ENCODE measurements at regions not wholly inside any gene's neighbourhood (a gene's known extent, or its start where the extent isn't known, plus 50 kb on each side); places are given as distances from the start of the nearest gene placed in this dataset.

DNA sequence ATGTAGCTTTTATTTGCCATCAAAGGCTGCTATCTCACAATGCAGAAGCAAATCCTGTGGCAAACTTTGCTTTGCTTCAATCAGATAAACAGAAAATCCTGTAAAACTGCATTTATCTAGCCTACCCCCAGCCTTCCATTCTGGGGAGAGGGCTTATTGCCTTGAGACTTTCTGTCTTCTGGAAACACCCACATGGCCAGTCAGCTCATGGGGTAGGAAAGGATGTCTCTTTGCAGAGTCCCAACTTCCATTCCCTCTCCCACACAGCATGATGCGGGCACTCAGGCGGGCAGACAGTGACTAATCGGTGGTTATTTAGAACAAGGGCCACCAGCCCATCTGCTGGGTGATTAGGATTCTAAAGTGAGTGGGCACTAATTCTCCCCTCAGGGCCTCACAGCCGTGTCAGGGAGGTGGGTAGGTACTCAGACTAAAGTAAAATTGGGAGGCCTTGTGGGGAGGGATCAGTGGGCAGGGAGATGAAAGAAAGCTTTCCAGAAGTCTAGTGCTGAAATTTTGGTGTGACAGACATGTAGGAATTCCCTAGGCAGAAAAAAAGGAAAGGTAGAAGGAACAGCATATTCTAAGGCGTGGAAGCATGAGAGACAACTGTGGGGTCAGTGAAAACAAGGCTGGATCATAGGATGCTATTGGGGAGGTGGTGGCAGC is 720.5 kb downstream of the VRK1 start:
- DNase-seq (ENCODE audit: low spot score), result no peak

DNA sequence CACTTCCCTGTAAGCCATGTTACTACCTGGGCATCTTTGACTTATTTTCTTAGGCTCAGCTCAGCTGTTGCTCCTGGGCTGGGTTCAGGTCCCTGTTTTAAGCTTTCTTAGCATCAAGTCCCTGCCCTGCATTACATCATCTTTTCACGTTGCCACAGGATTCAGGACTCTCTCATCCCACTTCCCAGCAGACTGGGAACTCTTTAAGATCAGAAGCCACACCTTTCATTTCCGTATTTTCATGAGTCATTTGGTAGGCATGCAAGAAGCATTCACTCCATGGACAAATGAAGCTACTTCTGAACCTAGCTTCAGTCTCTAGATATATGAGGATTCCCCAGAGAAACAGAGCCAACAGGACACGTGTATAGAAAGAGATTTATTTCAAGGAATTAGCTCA is 726.8 kb downstream of the VRK1 start:
- DNase-seq (ENCODE audit: low spot score), result no peak

DNA sequence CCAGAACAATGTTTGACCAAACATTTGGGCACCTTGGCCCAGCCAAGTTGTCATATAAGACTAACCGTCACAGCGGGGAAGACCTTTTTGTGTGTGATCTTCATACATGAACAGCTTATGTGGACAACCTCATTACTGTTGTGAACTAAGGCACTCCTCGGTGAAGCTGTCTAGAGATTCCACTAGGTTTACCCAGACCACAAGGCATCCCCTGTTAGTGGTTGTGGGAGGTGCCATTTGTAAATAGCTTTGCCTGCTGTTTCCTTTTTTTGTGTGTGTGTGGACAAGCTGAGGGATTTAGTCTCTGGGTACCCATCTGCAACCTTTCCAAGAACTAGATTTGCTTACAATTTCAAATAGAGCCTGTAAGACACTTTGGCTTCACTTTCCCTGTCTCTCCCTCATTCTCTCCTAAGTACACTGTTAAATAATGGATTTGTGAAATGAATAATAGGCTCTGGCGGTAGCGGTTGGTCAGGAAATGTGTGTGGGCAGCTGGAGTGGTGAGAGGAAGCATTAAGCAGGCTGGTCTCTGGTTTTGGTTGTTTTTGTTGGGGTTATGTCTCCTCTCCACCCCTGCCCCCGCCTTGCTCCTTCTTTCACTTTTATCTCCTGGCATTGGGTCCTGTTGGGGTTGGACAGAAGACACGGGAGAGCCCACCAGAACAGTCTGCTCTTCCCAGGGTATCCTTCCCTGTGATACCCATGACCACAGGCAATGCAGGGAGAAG is 727.6 kb downstream of the VRK1 start:
- DNase-seq (ENCODE audit: low spot score), result no peak

DNA sequence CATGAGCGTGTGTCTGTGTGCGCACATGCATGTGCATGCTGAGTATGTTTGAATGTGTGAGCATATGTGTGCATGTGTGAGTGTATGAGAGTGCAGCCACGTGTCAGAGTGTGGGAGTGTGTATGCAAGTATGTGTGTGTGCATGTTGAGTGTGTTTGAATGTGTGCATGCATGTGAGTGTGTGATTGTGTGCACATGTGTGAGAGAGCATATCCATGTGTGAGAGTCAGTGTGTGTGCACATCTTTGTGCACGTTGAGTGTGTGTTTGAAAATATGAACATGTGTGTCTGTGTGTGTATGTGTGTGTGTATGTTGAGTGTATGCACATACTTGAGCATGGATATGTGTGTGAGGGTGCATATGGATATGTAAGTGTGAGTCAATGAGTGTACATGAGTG is 730.8 kb downstream of the VRK1 start:
- DNase-seq (ENCODE audit: low spot score), result no peak

DNA sequence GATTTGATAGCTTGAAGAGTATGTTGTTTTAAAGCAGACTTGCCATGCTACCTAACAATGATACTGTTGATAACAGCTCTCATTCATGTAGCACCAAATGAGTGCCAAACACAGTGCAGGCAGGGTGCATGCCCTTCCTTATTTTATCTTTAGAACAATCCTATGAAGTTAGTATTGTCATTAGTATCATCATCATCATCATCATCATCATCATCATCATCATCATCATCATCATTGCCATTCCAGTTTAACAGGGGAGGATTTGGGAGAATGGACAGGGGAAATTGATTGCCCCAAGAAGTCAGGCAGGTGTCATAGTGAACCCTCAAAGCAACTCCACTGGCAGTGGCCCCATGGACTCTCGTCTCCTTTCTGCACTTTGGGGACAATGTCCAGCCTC is 734.9 kb downstream of the VRK1 start:
- DNase-seq (ENCODE audit: low spot score), result no peak

DNA sequence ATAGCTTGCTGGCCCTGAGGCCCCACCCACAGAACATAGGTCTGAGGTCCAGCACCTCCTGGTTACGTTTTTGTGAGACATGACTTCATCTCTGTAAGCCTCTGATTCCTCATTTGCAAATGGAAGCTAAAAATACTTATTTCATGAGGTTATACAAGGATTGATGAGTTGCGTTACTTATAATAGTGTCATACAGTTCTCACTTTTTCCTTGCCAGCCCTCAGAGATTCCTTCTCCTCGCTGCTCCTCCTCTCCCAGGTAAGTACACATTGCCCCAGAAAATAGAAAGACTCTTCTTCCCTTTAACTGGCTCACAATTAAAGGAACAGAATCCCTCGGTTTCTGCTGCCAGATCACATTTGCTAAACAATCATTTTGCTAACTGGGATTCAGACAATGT is 739.2 kb downstream of the VRK1 start:
- no peak for DNase-seq (ENCODE audit: low spot score)

DNA sequence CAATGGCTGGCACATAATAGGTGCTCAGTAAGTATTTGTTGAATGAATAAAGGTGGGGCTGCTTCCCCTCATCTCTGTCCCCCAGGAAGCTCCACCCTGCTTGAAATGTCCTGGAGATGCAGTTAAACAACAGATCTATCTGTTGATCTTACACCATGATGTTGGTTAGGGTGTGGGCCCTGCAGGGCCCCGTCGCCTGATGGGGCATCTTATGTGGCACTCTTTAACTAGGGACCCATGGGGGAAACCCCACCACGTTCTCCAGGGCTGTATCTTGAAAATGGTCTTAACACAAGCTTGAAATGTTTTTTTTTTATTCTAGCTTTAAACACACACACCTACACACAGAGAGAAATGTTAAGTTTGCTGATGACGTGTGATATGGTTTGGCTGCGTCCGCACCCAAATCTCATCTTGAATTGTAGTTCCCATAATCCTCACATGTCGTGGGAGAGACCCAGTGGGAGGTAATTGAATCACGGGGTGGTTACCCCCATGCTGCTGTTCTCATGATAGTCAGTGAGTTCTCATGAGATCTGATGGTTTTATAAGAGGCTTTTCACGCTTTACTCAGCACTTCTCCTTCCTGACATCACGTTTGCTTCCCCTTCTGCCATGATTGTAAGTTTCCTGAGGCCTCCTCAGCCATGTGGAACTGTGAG is 741.7 kb downstream of the VRK1 start:
- DNase-seq (ENCODE audit: low spot score), result no peak

DNA sequence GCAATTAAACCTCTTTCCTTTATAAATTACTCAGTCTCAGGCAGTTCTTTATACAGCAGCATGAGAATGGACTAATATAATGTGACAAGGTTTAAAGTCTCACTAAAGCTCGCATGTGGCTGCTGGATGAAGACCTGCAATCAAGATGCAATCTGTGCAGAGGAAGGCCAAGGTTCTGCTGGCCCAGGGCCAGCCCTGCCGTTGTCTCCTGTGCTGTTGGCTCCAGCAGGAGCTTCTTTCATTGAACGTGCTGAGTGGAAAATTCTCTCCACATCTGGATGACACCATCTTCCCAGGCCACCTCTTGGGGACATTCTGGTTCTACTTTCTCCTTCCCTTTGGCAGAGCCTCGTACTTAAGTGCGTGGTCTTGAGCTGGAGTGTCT is 742.2 kb downstream of the VRK1 start:
- no peak for DNase-seq (ENCODE audit: low spot score)

DNA sequence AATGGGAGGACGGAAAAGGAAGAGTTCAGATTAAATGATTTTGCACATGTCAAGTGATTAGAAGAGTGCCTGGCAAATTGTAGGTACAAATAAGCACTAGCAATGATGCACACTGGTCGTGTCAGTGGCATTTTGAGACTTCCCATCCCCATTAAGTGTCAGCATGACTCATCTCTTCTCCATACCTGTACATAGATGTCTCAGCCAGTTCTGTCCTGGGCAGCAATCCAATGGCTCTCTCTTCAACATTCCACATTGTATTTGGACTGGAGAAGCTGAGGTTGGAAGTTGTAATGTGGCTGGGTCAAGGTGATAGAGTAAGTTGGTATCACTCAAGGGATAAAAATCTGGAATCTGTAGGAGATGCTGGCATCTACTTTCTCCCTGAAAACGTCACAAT is 742.7 kb downstream of the VRK1 start:
- DNase-seq (ENCODE audit: low spot score), result no peak

DNA sequence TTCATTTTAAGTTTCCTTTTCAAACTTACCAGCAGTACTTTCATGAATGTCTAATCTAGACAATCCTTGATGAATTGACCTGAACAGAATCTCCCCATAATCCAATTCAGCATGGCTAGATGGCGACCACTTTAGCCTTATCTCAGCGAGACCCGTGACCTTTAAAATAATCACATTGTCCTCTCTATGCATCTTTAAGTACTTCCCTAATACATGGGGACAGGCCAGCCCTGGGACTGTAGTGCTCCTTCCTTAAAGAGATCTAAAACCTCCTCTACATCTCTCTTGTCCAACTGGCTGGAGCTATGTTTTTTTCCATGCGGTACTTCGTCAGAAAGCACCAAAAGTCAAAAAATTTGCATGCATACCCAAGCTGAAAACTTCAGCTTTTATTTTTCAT is 746.0 kb downstream of the VRK1 start:
- no peak for DNase-seq (ENCODE audit: low spot score)

DNA sequence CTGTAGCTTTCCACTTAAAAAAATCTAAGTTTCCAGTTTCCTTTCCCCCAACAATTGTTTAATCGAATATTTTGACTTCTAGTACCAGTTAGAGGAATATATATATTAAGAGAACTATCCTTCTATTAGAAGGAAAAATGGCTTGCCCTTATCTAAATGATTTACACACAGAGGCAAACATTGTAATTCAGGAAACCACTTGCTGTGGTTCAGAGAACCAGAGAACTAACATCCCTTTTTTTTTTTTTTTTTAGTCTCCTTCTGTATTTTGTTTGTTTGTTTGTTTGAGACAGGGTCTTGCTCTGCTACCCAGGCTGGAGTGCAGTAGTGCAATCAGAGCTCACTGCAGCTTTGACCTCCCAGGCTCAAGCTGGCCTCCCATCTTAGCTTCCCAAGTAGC is 746.6 kb downstream of the VRK1 start:
- no peak for DNase-seq (ENCODE audit: low spot score)

DNA sequence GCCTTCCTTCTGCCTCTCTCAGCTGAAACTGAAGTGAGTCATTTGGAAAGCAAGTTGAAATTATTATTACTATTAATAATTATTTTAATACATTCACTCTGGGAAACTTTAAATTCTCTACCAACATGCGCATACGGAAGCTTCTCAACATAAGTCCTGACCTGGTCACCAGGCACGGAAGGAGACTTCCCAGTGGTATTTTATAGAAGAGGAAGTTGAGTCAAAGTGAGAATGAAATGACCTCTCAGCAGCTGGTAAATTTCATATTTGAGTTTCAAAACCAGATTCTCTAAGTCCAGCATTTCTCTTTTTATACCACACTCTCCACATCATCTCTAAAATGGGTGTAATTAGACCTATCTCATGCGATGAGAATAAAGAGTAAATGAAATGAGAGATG is 747.4 kb downstream of the VRK1 start:
- DNase-seq (ENCODE audit: low spot score), result no peak

DNA sequence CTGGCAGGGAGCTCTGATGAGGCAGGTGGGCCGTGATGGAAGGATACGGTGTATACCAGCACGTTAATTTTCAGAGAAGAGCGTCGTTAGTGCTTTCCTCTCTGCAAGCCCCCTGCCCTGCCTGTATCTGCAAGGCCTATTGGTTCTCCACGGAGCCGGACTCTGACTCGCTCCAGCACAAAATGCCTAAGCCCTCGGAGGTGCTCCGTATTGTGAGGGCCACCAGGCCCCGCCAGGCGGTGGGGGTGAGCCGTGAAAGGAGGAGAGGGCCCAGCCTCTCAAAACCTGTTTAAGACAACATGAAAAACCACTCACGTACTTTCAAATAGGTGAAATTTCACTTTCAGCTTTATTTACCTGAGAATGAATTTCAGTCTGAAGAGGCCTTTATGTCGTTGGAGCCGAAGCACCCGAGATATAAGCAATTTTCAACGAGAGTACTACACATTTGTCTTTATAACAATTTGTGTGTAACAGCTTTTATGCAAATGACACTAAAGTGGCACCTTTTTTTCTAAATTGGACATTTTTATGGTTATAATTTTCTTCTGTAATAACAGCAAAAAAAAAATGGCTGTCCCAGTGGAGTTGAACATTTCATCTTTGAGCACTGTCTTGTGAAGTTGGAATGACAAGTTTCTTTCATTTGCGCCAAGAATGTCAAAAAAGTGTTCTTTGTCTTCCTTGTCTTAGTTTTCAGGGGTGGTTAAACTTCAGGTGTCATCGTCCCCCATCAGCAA is 749.5 kb downstream of the VRK1 start:
- no peak for DNase-seq (ENCODE audit: low spot score)

DNA sequence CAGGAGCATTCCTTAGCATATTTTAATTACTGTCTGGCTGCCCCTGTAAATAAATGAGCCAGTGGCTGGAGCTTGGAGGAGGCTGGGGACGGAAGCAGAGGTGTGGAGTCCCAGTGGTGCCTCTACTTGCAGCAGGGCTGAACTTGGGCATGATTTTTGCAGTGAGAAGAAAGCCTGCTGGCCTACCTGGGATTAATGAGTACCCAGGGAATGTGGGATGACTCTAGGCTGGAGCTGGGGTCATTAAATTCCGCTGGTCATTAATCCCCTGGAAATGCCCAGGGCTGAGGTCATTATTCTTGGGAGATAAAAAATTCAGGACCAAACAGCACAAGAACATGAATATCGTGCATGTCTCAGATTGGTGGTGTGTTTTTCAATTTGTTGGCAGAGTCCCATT is 753.3 kb downstream of the VRK1 start:
- no peak for DNase-seq (ENCODE audit: low spot score)

DNA sequence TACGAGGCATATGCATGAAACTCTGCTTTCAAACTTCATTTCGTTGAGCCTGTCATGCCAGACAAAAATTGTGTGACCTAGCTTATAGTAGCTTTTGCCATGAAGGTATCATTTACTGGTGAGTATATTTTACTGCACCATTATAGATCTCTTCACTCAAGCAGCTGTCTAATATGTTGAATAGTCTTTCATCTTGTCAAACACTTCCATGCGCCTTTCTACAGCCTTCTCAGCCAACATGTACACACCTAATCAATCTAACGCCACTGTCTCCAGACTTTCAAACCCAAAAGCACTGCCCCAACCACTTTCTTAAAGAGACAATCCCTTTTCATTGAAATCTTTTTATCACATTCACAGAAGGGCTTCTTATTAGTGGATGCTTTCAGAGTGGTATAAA is 757.4 kb downstream of the VRK1 start:
- DNase-seq (ENCODE audit: low spot score), result no peak

DNA sequence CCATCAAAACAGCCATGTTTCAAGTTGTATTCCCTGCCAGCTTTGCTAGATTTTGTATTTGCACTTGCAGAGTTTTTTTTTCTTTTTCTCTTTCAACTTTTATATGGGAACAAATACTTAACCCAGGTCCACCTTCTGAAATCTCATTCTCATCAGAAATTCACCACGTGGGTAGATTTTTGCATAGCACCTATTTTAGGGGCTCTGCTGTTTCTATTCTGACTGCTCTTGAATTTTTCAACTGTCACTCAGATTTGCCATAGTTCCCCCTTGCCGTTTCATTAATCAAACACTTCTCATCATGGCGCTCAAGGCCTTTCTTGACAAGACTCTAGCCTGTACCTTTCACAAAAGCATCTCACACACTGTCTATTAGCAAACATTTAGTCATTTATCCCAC is 767.2 kb downstream of the VRK1 start:
- no peak for DNase-seq (ENCODE audit: low spot score)

DNA sequence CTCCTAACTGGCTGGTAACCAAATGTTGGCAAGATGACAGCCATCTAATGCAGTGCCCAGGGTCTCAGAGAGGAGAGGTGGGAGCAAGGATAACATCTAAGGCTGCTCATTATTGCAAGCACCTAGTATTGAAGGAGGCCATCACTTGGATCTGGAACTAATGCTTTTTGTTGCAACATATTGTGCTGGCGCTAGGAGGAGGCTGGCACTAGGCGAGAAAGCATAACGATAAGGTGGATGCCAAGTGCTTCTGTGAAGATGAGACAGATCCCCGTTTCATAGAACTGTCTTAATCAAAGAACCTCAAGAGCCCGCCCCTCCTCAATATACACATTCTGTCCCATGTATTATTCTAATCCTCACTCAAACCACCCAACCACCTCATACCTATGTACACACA is 774.0 kb downstream of the VRK1 start:
- no peak for DNase-seq (ENCODE audit: low spot score)

DNA sequence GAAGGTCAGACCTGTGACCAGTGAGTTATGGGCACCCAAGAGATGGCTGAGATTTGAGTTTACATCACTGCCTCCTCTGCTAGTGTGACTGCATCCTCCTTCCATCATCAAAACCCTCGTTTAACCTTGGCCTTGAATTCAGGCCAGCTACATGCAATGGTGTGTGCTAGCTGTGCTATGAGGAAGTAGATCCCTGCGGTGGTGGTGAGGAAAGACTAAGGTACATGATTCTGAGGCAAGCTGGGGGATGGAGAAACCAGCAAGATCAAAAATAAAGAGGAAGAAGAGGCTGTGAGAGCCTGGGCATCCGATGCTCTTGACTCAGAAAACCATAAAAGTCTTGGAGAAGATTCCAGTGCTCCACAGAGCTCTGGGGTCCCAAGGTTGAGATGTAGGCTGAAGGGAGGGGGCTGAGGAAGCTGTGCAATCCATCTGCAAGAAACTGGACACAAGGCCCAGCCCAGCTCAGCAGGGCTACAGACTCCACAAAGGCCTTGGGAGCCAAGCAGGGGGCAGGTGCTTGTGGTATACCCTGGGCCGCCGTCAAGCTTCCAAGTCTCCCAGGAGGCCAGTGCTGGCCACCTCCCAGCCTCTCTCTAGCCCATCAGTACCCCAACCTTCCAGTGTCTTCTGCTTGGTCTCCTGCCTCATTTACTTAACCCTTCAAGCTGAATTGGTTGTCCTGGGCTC is 774.8 kb downstream of the VRK1 start:
- DNase-seq (ENCODE audit: low spot score), result no peak

DNA sequence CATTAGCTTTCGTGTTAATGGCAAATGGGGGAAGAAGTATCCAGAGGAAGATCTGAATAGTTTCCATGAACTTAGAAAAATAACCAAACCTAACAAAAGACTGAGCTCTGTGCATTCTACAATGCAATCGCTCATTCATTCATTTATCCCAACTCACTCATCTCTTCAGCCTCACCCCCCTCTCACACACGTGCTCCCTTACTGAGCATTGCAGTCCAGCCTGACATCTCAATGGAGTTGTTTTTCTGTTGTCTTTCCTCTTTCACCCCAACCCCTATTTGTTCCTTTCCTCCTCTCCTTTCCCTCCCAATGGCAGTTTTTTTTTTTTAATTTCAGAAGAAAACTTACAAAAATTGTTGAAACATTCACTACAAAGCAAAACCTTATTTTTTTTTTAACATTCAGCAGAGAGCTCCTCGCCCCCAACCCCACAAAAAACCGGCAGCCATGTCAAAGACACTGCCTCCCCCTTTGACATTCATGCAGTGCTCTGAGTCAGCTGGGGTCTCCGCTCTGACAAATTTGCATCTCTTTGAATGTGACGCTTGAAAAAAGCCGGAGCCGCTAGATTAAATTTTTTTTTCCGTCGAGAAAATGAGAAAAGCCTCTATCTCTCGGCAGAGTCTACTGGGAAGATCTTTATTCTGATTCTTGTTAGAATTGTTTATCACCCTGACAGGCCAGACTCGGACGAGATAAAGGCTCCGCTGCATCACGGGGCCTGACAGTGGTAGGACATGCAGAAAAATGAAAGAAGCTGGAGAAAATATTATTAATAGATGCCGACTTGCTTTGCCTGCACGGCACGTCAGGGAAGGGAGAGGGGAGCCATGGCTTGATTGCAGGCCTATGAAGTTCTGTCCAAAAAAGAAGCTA is 775.6 kb downstream of the VRK1 start:
- DNase-seq (ENCODE audit: low spot score), result no peak

DNA sequence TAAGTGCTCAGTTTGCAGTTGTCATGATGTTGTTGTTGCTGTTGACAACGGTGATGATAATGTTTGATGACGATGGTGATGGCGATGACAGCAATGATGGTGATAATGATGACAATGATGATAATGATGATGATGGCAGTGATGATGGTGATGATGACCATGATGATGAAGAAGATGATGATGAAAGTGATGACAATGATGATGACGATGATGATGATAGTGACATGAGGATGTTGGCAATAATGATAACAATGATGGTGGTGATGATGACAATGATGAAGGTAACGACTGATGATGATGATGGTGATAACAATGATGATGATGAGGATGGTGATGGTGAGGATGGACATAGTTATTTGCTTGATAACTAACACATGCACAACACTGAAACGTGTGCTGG is 778.5 kb downstream of the VRK1 start:
- no peak for DNase-seq (ENCODE audit: low spot score)

DNA sequence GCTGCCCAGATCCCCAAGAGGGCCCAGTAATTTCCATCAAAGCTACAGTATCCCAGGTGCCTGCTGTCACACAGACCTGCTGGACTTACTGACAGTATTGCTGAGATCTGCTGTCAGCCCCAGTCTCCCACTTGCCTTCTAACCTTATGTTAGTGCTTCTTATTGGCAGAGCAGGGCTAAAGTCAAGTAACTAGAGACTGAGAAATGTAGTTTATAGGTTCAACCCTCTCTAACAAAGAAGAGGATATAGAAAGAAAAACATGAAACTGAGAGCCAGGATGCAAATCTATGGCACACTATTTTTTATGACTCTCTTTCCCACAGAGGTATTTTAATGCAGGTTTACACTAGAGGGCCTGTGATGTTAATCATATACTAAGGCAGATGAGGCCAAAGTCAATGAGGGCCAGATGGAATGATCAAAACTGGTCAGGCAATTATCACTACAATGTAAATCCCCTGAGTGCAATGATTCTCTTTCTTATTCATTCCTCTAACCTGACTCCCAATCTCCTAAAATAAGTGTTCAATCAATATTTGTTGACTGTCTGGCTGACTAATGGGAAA is 781.9 kb downstream of the VRK1 start:
- no peak for DNase-seq (ENCODE audit: low spot score)

Measured in CD4-positive, alpha-beta T cell treated with Interleukin-15 for 4 hours (primary cell).